Sigmoid colon (tissue), 6 donors: ENCODE measurements at regions not wholly inside any gene's neighbourhood (a gene's known extent, or its start where the extent isn't known, plus 50 kb on each side); places are given as distances from the start of the nearest gene placed in this dataset.

Experiments used
- DNase-seq: peaks from one replicate; pipeline ENCODE4 v3.0.0-alpha.2; 2019
- H3K27ac ChIP-seq, 4 donors: fragments of 200-600 bp; sonication (generic); one replicate each; pipeline ENCODE4 v1.5.1; 2016 to 2019; ENCODE audit warnings: mild to moderate bottlenecking in 1 of 4
- H3K27me3 ChIP-seq, 3 donors: fragments of 200-600 bp; sonication (generic); one replicate each; pipeline ENCODE4 v1.5.1; 2019; ENCODE audit warnings: mild to moderate bottlenecking in 1 of 3
- H3K36me3 ChIP-seq, 4 donors: fragments of 200-600 bp; sonication (generic); one replicate each; pipeline ENCODE4 v1.5.1; 2016 to 2019
- H3K4me1 ChIP-seq, 4 donors: fragments of 200-600 bp; sonication (generic); one replicate each; pipeline ENCODE4 v1.5.1; 2017 to 2019
- H3K4me3 ChIP-seq, 4 donors: fragments of 200-600 bp; sonication (generic); one replicate each; pipeline ENCODE4 v1.5.1; 2017 to 2019; ENCODE audit warnings: mild to moderate bottlenecking in 2 of 4, moderate library complexity in 1 of 4
- H3K9me3 ChIP-seq, 4 donors: fragments of 200-600 bp in 3 of 4; sonication (generic) in 3 of 4; one replicate each; pipeline versions ENCODE4 v1.5.1 to v1.6.1; 2013 to 2019
- CTCF ChIP-seq, 4 experiments: fragments of 450-650 bp in 3 of 4; fragments of 200-600 bp in 1 of 4; IDR thresholded peaks; one replicate each; pipeline ENCODE4 v1.5.1; 2016 to 2019; ENCODE audit warnings: antibody characterized with exemption in 4 of 4, mild to moderate bottlenecking in 3 of 4, moderate library complexity in 2 of 4
- EP300 ChIP-seq, 4 donors: sonication (generic); formaldehyde crosslinking; IDR thresholded peaks; one replicate each; pipeline ENCODE4 v1.6.1; 2017; ENCODE audit warnings: antibody characterized with exemption in 4 of 4
- POLR2A ChIP-seq, 2 donors: fragments of 450-650 bp; IDR thresholded peaks; one replicate each; pipeline ENCODE4 v1.6.1; 2016; ENCODE audit warnings: antibody characterized with exemption in 2 of 2, mild to moderate bottlenecking in 2 of 2, moderate library complexity in 2 of 2
- POLR2AphosphoS5 ChIP-seq, 4 donors: sonication (generic); formaldehyde crosslinking; IDR thresholded peaks; one replicate each; pipeline ENCODE4 v1.6.1; 2017; ENCODE audit warnings: antibody characterized with exemption in 4 of 4
- WGBS, 2 donors: extraction: QIAGEN DNeasy Blood & Tissue Kit; methylation state at CpG; one replicate each; pipeline ENCODE4 v1.1.7; 2013; 5-methylcytosine and 5-hydroxymethylcytosine counted together
- intact Hi-C: fragments of 100-400 bp; cut with DNase I; formaldehyde crosslinking; loops from one replicate; pipeline ENCODE4 v1.15.1; 2023
- donor health status: healthy with polysubstance abuse.
- donor health status: healthy.

GRCh38 chr6:147029923-147030322 lies 174.3 kb upstream of the STXBP5 start:
- 90 to 96% methylated on average over 1 of the region's 1 CpG for WGBS, 2 donors
- no peak for DNase-seq
- Histone ChIP-seq H3K27me3 (no peaks in the 10 kb centered on the region), H3K4me3 (no peak overlapping the region), H3K9me3 (no peaks in the 10 kb centered on the region), H3K36me3 (no peaks in the 10 kb centered on the region), H3K4me1 (no peaks in the 10 kb centered on the region), H3K27ac (no peak overlapping the region)
- no peak for TF ChIP-seq CTCF (IDR thresholded peaks at IDR 0.05)
- no peak for TF ChIP-seq POLR2A (IDR thresholded peaks at IDR 0.05)
- no peak for TF ChIP-seq EP300 (IDR thresholded peaks at IDR 0.05)
- no peak for TF ChIP-seq POLR2AphosphoS5 (IDR thresholded peaks at IDR 0.05)
- intact Hi-C loops: no loop called here

DNA sequence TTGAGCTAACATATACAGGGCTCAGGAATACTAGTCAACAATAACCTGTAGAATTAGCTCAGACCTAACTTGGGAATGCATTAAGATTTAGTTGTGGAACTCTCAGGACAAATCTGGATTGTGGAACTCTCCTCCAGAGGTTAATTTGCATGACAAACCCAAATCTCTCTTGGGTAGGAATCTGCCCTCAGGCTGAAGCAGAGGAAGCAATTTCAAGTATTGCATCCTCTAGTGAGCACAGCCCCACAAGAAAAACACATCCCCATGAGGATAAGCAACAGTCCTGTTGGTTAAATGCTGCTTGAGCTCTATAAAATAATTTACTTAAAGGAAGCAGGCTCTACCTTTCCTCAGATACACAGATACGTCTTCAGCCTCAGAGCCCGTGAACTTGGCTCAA lies 170.9 kb upstream of the STXBP5 start:
- no peak overlapping the region for H3K4me3 ChIP-seq
- H3K36me3 ChIP-seq: no peaks in the 10 kb centered on the region
- no peak for TF ChIP-seq CTCF (IDR thresholded peaks at IDR 0.05)
- TF ChIP-seq POLR2A (IDR thresholded peaks at IDR 0.05): no peak
- TF ChIP-seq POLR2AphosphoS5 (IDR thresholded peaks at IDR 0.05): no peak
- no peak for TF ChIP-seq EP300 (IDR thresholded peaks at IDR 0.05)
- WGBS, 2 donors: 60 to 64% methylated on average over 2 of the region's 2 CpGs
- no peaks in the 10 kb centered on the region for H3K9me3 ChIP-seq
- intact Hi-C loops: no loop called here
- no peak for DNase-seq
- H3K27me3 ChIP-seq: no peaks in the 10 kb centered on the region
- no peaks in the 10 kb centered on the region for H3K4me1 ChIP-seq
- no peak overlapping the region for H3K27ac ChIP-seq

DNA sequence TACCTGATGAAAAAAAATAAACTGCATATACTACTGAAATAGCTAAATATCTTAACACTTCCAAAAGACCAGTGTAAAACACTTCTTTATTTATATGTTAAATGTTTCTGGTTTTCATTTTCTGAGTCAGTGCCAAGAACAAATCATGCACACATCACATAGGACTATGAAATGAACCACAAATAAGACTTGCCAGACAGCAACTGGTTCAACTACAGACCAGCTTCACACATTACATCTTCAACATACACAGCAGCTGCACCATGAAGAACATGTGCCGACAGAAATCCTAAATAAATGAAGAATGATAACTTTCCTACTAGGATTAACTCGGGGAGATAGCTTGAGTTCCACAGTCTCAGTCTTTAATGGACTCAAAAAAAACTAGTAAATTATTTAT lies 168.3 kb upstream of the STXBP5 start:
- WGBS, 2 donors: 81 to 91% methylated on average over 2 of the region's 2 CpGs
- intact Hi-C loops: no loop called here

DNA sequence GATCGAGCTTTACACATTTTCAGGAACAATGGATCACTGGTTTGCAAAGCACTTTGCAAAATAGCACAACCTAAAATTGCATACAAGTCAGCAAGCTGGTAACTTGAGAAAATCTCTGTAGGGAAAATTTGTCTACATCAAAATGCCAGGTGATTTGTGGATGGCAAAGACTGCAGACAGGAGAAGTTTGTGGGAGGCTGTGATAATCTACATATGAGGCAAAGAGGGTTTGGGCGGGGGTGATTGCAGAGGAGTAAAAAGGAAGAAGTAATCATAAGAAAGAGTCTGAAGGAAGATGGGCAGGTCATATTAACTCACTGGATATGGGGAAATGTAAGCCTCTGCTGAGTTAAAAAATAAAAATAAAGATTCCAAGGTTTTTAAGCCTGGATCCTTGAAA lies 166.3 kb upstream of the STXBP5 start:
- TF ChIP-seq CTCF (IDR thresholded peaks at IDR 0.05) (no peak), POLR2AphosphoS5 (IDR thresholded peaks at IDR 0.05) (no peak), POLR2A (IDR thresholded peaks at IDR 0.05) (no peak), EP300 (IDR thresholded peaks at IDR 0.05) (no peak)
- no peak overlapping the region for H3K4me3 ChIP-seq
- no peak overlapping the region for H3K27ac ChIP-seq
- WGBS, 2 donors: 90 to 93% methylated on average over 2 of the region's 2 CpGs
- DNase-seq: no peak
- no peaks in the 10 kb centered on the region for H3K9me3 ChIP-seq
- H3K4me1 ChIP-seq: no peaks in the 10 kb centered on the region
- intact Hi-C loops: no loop called here
- no peaks in the 10 kb centered on the region for H3K27me3 ChIP-seq
- no peaks in the 10 kb centered on the region for H3K36me3 ChIP-seq

More for the DNA sequence above, 168.3 kb upstream of the STXBP5 start:
- Histone ChIP-seq H3K36me3 (no peaks in the 10 kb centered on the region), H3K4me1 (no peaks in the 10 kb centered on the region), H3K4me3 (no peak overlapping the region), H3K27me3 (no peaks in the 10 kb centered on the region), H3K9me3 (no peaks in the 10 kb centered on the region), H3K27ac (no peak overlapping the region)
- DNase-seq: no peak
- TF ChIP-seq POLR2AphosphoS5 (IDR thresholded peaks at IDR 0.05): no peak
- TF ChIP-seq CTCF (IDR thresholded peaks at IDR 0.05): no peak

DNA sequence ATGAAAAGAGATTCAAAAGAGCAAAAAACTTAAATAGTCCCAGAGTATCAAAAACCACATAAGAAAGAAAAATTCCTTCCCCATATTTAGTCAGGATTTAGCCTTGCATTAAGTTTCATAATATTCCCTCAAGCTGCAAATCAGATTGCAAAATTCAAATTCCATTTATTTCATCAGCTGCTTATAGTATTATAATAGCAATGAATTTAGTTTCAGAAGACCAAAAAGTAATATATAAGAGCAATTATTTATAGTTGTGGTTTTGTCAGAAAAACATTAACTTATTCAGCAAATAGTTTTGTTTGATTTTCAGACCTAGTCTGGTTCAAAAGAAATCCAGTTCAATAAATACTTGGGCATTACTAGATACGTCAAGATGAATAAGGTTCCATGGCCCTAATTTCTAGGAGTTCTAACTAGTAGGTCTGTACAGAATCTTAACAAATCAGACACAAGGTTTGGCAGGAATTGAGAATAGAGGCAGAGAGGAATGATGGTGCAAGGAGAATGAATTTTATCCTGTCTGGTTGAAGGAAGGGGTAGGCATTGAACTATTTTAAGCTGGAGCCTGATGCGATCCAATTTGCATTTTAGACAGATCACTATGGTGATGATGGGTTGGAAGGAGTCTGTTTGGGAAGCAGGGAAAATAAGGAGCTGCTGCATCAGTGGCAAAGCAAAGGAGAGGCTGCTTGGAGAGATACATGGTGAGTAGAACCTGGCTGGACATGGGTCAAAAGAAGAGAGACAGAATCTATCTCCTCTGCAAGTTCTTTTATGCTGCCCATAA lies 163.9 kb upstream of the STXBP5 start:
- H3K36me3 ChIP-seq: no peaks in the 10 kb centered on the region
- H3K9me3 ChIP-seq: no peaks in the 10 kb centered on the region
- H3K4me1 ChIP-seq: no peaks in the 10 kb centered on the region
- DNase-seq: no peak
- H3K27me3 ChIP-seq: no peaks in the 10 kb centered on the region
- intact Hi-C loops: no loop called here
- no peak overlapping the region for H3K27ac ChIP-seq
- no peak overlapping the region for H3K4me3 ChIP-seq
- TF ChIP-seq EP300 (IDR thresholded peaks at IDR 0.05): no peak
- no peak for TF ChIP-seq POLR2A (IDR thresholded peaks at IDR 0.05)
- no peak for TF ChIP-seq CTCF (IDR thresholded peaks at IDR 0.05)
- no peak for TF ChIP-seq POLR2AphosphoS5 (IDR thresholded peaks at IDR 0.05)
- WGBS, 2 donors: 91 to 92% methylated on average over 2 of the region's 2 CpGs
